NCI-H2227 (cell line): ENCODE measurements at regions not wholly inside any gene's neighbourhood (a gene's known extent, or its start where the extent isn't known, plus 50 kb on each side); places are given as distances from the start of the nearest gene placed in this dataset.
"Not testable (repeated sequence)": the region's sequence is repeated elsewhere in the genome, so short reads cannot be mapped to it uniquely, and the experiment has no call there.

Source experiments
- DNase-seq: peaks from one replicate; lab custom pipeline; 2025; ENCODE audit not compliant: unreplicated experiment; lab: John Stamatoyannopoulos, UW

DNA sequence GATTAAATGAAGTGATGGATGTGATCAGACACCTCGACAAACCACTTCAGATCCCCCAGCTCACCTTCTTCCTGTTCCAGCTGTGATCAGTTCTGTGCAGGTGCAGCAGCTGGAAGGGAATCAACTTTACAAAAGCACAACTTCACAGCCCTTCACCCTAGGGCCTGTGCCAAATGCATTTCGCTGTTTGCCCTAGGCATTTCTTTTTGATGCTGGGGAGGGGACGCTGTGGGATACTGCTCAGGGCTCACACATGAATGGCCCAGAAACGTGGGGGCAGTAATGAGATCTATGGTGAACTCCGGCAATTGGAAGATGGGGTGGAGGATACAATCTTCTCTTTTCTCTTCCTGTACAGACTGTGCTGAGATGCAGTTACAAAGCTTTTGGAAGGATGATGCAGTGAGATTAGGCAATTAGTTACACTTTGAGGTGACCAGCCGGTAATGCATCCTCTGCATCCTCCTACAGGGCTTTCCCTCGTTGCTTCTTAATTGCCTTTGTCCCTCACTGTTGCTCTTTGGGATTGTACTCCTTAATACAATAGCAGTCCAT lies 215.1 kb upstream of the PITX2 start:
- DNase-seq, result no peak

GRCh38 chr4:110840221-110840654 lies 217.4 kb upstream of the PITX2 start:
- DNase-seq, result no peak

- no peak for DNase-seq
These were observed 225.9 kb upstream of the PITX2 start for GRCh38 chr4:110848787-110849186.

- no peak for DNase-seq
These were observed 226.6 kb upstream of the PITX2 start for GRCh38 chr4:110849461-110849860.

GRCh38 chr4:110850461-110851442 lies 227.9 kb upstream of the PITX2 start:
- no peak for DNase-seq

- no peak for DNase-seq
These were observed 229.1 kb upstream of the PITX2 start for GRCh38 chr4:110851989-110852388.

GRCh38 chr4:110852793-110853192 lies 229.9 kb upstream of the PITX2 start:
- DNase-seq, result no peak

- no peak for DNase-seq
These were observed 230.4 kb upstream of the PITX2 start for GRCh38 chr4:110853242-110853641.

GRCh38 chr4:110854021-110854678 lies 231.3 kb upstream of the PITX2 start:
- no peak for DNase-seq

DNA sequence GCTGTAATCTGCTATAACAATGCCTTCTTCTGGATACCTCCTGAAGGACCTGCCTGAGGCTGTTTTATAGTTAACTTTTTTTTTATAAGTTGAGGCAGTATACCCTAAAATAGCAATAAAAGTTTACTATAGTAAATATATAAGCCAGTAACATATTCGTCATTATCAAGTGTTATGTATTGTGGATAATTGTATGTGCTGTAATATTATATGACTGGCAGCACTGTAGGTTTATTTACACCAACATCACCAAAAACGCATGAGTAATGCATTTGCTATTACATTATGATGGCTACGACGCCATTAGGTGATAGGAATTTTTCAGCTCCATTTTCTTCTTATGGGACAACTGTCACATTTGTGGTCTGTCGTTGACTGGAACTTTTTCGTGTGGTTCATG lies 237.2 kb upstream of the PITX2 start:
- DNase-seq, result no peak

GRCh38 chr4:110860901-110861300 lies 238.0 kb upstream of the PITX2 start:
- no peak for DNase-seq

DNA sequence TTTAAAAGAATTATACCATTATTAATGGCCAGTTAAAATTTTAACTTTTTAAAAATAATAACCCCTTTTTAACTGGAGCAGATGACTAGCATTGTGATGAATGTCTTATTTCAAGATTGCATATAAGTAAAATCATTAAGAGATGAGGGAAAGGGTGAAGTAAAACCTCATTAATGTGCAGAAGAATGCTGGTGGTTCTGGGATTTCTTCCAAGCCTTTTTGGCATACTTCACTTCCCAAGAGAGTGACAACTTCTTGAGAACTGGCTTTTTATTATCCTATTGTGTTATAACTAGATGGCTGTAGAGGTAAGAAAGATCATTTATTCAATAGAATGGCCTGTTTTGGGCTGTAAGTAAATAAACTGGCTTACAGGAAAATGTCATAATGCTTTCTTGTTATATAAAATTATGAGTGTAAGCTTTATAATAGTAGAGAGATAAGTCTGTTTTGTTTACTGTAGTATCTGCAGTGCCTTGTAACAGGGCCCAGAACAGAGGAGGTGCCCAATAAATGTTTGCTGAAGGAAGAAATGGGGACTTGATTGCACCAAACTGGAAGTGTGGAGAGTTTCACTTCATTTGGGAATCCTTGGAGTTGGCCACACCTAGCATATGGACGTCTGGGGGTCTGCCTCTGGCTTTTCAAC lies 242.9 kb upstream of the PITX2 start:
- DNase-seq, result no peak

GRCh38 chr4:110867251-110867960 lies 244.5 kb upstream of the PITX2 start:
- no peak for DNase-seq

DNA sequence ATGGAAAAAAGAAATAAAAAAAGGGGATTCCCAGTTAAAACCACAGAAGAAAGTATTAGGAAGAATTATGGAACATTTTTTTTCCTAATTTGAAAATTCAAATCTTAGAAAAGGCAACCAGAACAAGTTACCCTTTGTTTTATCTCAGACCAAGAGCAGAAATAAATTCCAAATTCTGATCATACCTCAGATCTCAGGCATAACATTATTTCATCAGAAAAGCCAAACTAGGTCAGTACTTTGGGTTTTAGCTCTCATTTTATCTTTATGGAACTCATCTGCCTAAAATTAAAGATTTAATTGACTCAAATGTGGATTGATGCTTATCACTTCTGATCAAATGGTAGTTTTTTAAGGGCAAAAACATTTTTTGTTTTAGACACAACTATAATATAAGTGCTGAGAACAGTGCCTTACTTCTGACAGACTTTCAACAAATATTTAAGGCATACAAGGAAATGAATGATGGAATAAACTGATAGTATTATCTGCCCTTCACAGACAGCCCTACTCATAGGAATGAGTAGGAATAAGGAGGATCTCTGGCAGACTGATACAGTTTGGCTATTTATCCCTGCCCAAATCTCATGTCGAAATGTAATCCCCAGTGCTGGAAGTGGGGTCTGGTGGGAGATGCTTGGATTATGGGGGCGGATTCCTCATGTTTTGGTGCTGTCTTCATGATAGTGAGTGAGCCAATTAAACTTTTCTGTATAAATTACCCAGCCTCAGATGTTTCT lies 245.3 kb upstream of the PITX2 start:
- DNase-seq, result no peak

DNA sequence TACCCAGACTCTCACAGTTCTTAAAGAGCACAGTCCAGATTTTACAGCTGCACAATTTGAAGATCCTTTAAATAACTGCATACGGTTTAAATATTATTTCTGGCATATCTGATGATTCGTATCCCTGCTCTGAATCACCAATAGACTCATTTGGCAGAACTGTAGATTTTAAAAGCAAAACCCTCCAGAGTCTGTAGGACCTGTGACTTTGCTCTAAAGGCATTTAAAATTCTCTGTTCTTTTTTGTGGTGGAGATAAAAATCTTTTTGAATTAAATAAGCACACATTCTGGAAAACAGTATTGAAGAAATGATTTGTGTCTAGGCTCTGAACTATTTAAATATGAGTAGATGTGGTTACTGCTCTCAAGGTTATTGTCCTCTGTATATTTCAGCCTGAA lies 246.2 kb upstream of the PITX2 start:
- DNase-seq, result no peak

- no peak for DNase-seq
These were observed 247.1 kb upstream of the PITX2 start for GRCh38 chr4:110869862-110870572.

DNA sequence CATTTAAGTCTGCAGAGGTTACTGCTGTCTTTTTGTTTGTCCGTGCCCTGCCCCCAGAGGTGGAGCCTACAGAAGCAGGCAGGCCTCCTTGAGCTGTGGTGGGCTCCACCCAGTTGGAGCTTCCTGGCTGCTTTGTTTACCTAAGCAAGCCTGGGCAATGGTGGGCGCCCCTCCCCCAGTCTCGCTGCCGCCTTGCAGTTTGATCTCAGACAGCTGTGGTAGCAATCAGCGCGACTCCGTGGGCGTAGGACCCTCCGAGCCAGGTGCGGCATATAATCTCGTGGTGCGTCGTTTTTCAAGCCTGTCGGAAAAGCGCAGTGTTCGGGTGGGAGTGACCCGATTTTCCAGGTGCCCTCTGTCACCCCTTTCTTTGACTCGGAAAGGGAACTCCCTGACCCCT lies 253.3 kb upstream of the PITX2 start:
- DNase-seq, result not testable (repeated sequence)

- no peak for DNase-seq
These were observed 254.0 kb upstream of the PITX2 start for GRCh38 chr4:110876866-110877265.

GRCh38 chr4:110877778-110878370 lies 255.0 kb upstream of the PITX2 start:
- DNase-seq, result no peak
